CD14-positive monocyte (primary cell): ENCODE measurements at regions not wholly inside any gene's neighbourhood (a gene's known extent, or its start where the extent isn't known, plus 50 kb on each side); places are given as distances from the start of the nearest gene placed in this dataset.

ENCODE experiments used
- DNase-seq, 3 donors: peaks; one replicate each; pipeline ENCODE4 v3.0.0-alpha.2; 2011 to 2022
- H2AFZ ChIP-seq: 2 replicates; pipeline ENCODE4 v1.6.0; 2012; ENCODE audit warnings: mild to moderate bottlenecking, low read depth, low read length, inconsistent platforms; ENCODE audit not compliant: insufficient read depth, poor library complexity, severe bottlenecking
- H3K27ac ChIP-seq, 2 donors: 1 replicate in 1 of 2; 2 replicates in 1 of 2; pipeline ENCODE4 v1.5.1; 2012 to 2013; ENCODE audit warnings: low read length in 2 of 2, control low read depth in 1 of 2, inconsistent platforms in 1 of 2, low read depth in 1 of 2, mild to moderate bottlenecking in 1 of 2
- H3K27me3 ChIP-seq, 2 donors: one replicate each; pipeline versions ENCODE4 v1.6.0 to v1.6.1; 2011 to 2013; ENCODE audit warnings: low read length in 2 of 2; ENCODE audit not compliant: control insufficient read depth in 2 of 2, insufficient read depth in 2 of 2
- H3K36me3 ChIP-seq, 2 donors: replicated peaks in 1 of 2; 1 replicate in 1 of 2; 2 replicates in 1 of 2; pipeline versions ENCODE4 v1.5.1 to v1.6.1; 2012 to 2013; ENCODE audit warnings: low read length in 2 of 2, control low read depth in 1 of 2, inconsistent platforms in 1 of 2, mild to moderate bottlenecking in 1 of 2; ENCODE audit not compliant: insufficient read depth in 2 of 2, control insufficient read depth in 1 of 2
- H3K4me1 ChIP-seq, 2 donors: 1 replicate in 1 of 2; 2 replicates in 1 of 2; pipeline versions ENCODE4 v1.5.1 to v1.6.1; 2012 to 2013; ENCODE audit warnings: low read length in 2 of 2, control low read depth in 1 of 2, inconsistent platforms in 1 of 2, mild to moderate bottlenecking in 1 of 2, moderate library complexity in 1 of 2; ENCODE audit not compliant: insufficient read depth in 2 of 2, control insufficient read depth in 1 of 2
- H3K4me2 ChIP-seq: replicated peaks from 2 replicates; pipeline ENCODE3; 2012; ENCODE audit warnings: low read length, moderate library complexity, mild to moderate bottlenecking; ENCODE audit not compliant: poor library complexity, severe bottlenecking; ENCODE audit errors: extremely low read depth
- H3K4me3 ChIP-seq, 3 experiments: fragments of 200-600 bp in 1 of 3; sonication (generic) in 1 of 3; replicated peaks in 1 of 3; 1 replicate in 2 of 3; 2 replicates in 1 of 3; pipeline ENCODE4 v1.5.1; 2011 to 2013; ENCODE audit warnings: low read length in 3 of 3, mild to moderate bottlenecking in 3 of 3, control low read depth in 2 of 3, low read depth in 2 of 3, inconsistent platforms in 1 of 3, moderate library complexity in 1 of 3
- H3K79me2 ChIP-seq: 2 replicates; pipeline ENCODE4 v1.6.0; 2012; ENCODE audit warnings: mild to moderate bottlenecking, control low read depth, inconsistent platforms, low read length, moderate library complexity; ENCODE audit not compliant: insufficient read depth
- H3K9ac ChIP-seq: 2 replicates; pipeline ENCODE4 v1.6.0; 2017; ENCODE audit warnings: low read length, mild to moderate bottlenecking; ENCODE audit not compliant: insufficient read depth, poor library complexity, severe bottlenecking
- H3K9me3 ChIP-seq, 2 donors: replicated peaks in 1 of 2; 1 replicate in 1 of 2; 2 replicates in 1 of 2; pipeline versions ENCODE4 v1.5.1 to v1.6.1; 2012 to 2013; ENCODE audit warnings: low read length in 2 of 2, control low read depth in 1 of 2; ENCODE audit not compliant: control insufficient read depth in 1 of 2, insufficient read depth in 1 of 2
- H4K20me1 ChIP-seq: 2 replicates; pipeline ENCODE4 v1.6.0; 2012; ENCODE audit warnings: mild to moderate bottlenecking, low read length, control low read depth, moderate library complexity; ENCODE audit not compliant: insufficient read depth
- H3K27ac Mint-ChIP-seq, 7 donors: one replicate each; pipeline ENCODE4 v1.8.0; 2020; ENCODE audit warnings: mild to moderate bottlenecking in 7 of 7, mixed read lengths in 7 of 7, moderate library complexity in 6 of 7, inconsistent platforms in 2 of 7
- H3K27me3 Mint-ChIP-seq, 3 donors: one replicate each; pipeline ENCODE4 v1.8.0; 2021 to 2022; ENCODE audit warnings: low read depth in 3 of 3, mild to moderate bottlenecking in 3 of 3, mixed read lengths in 3 of 3, moderate library complexity in 3 of 3, inconsistent platforms in 1 of 3
- H3K36me3 Mint-ChIP-seq, 2 donors: one replicate each; pipeline ENCODE4 v1.8.0; 2020; ENCODE audit warnings: mixed read lengths in 2 of 2, inconsistent platforms in 1 of 2, mild to moderate bottlenecking in 1 of 2
- H3K4me1 Mint-ChIP-seq: one replicate; pipeline ENCODE4 v1.8.0; 2020; ENCODE audit warnings: mild to moderate bottlenecking, mixed read lengths
- H3K4me3 Mint-ChIP-seq, 2 donors: one replicate each; pipeline ENCODE4 v1.8.0; 2020; ENCODE audit warnings: mild to moderate bottlenecking in 2 of 2, mixed read lengths in 2 of 2, moderate library complexity in 1 of 2
- H3K9me3 Mint-ChIP-seq, 7 donors: one replicate each; pipeline ENCODE4 v1.8.0; 2020 to 2022; ENCODE audit warnings: mixed read lengths in 7 of 7, mild to moderate bottlenecking in 6 of 7, moderate library complexity in 6 of 7, inconsistent platforms in 2 of 7
- WGBS: methylation state at CpG from one replicate; pipeline ENCODE4 v1.1.5; 2013; ENCODE audit warnings: missing lambda C conversion rate; ENCODE audit not compliant: insufficient coverage; 5-methylcytosine and 5-hydroxymethylcytosine counted together
- intact Hi-C, 2 donors: fragments of 100-400 bp; cut with micrococcal nuclease; formaldehyde crosslinking; loops; one replicate each; pipeline versions ENCODE4 v1.15.0 to v1.15.1; 2023
- TF ChIP-seq, protein P1 (sequence below): fragments of 200-600 bp; IDR thresholded peaks from one replicate; pipeline ENCODE4 v1.8.0; 2022; ENCODE audit warnings: antibody characterized with exemption, mild to moderate bottlenecking

DNA sequence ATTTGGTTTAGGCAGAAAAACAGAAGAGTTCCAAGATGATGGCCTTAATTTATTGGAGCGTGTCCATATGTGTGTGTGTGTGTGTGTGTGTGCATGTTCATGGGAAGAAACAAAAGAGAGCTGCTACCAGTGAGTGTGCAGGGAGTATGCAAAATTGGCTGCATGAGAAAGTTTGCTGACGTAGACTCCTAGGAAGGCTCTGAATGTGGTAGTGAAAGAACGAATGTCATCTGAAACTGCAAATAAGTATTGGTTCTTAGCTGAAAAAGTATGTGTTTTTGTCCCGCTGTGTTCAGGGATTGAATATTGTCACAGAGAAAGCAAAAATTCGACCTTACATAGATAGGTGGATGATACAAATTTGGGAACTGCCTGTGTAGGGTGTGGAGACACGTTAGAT is 542.6 kb upstream of the COX7C start:
- WGBS: 87% methylated on average over 6 of the region's 6 CpGs
- DNase-seq: no peak
- Histone ChIP-seq H3K4me1 (no peaks in the 10 kb centered on the region), H4K20me1 (no peaks in the 10 kb centered on the region), H3K9me3 (no peaks in the 10 kb centered on the region), H3K4me2 (no peak overlapping the region), H3K9ac (no peak overlapping the region), H2AFZ (no peak overlapping the region), H3K36me3 (no peaks in the 10 kb centered on the region), H3K27me3 (no peaks in the 10 kb centered on the region), H3K27ac (no peak overlapping the region), H3K79me2 (no peaks in the 10 kb centered on the region), H3K4me3 (no peak overlapping the region)
- Mint-ChIP-seq H3K4me3 (no peak overlapping the region), H3K27me3 (peaks cover 0 to 2% (median 0%) of the 10 kb centered on the region in 3 donors), H3K4me1 (no peaks in the 10 kb centered on the region), H3K27ac (no peak overlapping the region), H3K36me3 (no peaks in the 10 kb centered on the region), H3K9me3 (peaks cover 0 to 2% (median 1%) of the 10 kb centered on the region in 7 donors)
- TF ChIP-seq, protein P1, sequence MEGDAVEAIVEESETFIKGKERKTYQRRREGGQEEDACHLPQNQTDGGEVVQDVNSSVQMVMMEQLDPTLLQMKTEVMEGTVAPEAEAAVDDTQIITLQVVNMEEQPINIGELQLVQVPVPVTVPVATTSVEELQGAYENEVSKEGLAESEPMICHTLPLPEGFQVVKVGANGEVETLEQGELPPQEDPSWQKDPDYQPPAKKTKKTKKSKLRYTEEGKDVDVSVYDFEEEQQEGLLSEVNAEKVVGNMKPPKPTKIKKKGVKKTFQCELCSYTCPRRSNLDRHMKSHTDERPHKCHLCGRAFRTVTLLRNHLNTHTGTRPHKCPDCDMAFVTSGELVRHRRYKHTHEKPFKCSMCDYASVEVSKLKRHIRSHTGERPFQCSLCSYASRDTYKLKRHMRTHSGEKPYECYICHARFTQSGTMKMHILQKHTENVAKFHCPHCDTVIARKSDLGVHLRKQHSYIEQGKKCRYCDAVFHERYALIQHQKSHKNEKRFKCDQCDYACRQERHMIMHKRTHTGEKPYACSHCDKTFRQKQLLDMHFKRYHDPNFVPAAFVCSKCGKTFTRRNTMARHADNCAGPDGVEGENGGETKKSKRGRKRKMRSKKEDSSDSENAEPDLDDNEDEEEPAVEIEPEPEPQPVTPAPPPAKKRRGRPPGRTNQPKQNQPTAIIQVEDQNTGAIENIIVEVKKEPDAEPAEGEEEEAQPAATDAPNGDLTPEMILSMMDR: no peak
- intact Hi-C loops: no loop called here

DNA sequence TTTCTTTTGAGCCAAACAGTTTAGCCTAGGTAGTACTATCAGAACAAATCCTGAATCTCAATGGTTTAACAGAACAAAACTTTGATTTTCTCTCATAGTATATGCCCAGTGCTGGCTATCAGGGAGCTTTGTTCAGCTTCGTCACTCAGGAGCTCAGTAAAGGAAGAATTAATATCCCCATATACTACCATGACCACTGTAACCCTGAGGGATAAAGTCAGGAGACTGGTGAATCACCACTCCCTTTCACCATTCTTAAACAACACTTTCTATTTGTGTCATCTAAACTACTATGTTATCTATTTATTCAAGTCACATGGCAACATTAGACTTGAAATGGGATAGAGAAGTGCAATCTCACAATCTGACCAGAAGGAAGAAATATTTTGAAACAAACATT is 522.6 kb upstream of the COX7C start:
- no peak overlapping the region for H3K4me3 Mint-ChIP-seq
- Histone ChIP-seq H3K27ac (no peak overlapping the region), H3K4me1 (no peaks in the 10 kb centered on the region), H3K4me2 (no peak overlapping the region), H3K27me3 (no peaks in the 10 kb centered on the region), H2AFZ (no peak overlapping the region), H3K9ac (no peak overlapping the region), H3K9me3 (peaks cover 0 to 5% of the 10 kb centered on the region in 2 donors), H3K4me3 (no peak overlapping the region), H4K20me1 (no peaks in the 10 kb centered on the region), H3K36me3 (no peaks in the 10 kb centered on the region), H3K79me2 (no peaks in the 10 kb centered on the region)
- H3K36me3 Mint-ChIP-seq: no peaks in the 10 kb centered on the region
- H3K27me3 Mint-ChIP-seq: no peaks in the 10 kb centered on the region
- H3K4me1 Mint-ChIP-seq: no peaks in the 10 kb centered on the region
- DNase-seq: no peak
- H3K27ac Mint-ChIP-seq: no peak overlapping the region
- peaks cover 0 to 3% (median 0%) of the 10 kb centered on the region in 7 donors for H3K9me3 Mint-ChIP-seq
- TF ChIP-seq, protein P1: no peak
- WGBS: no CpG with 5 or more reads among the region's 1 CpG
- intact Hi-C loops: no loop called here
